PC-9 (cell line): ENCODE measurements at regions not wholly inside any gene's neighbourhood (a gene's known extent, or its start where the extent isn't known, plus 50 kb on each side); places are given as distances from the start of the nearest gene placed in this dataset.

Experiments
- CTCF ChIP-seq: fragments of 200-600 bp; sonication (generic); conservative IDR thresholded peaks from 2 replicates; pipeline ENCODE4 v1.6.1; 2017; ENCODE audit warnings: mixed run types, antibody characterized with exemption, mild to moderate bottlenecking, moderate library complexity
- EZH2 ChIP-seq: fragments of 200-600 bp; sonication (generic); IDR thresholded peaks from 2 replicates; pipeline ENCODE4 v1.8.0; 2017; ENCODE audit warnings: antibody characterized with exemption, low read depth

GRCh38 chr6:21955053-21955595 is 341.7 kb downstream of the PRL start:
- TF ChIP-seq CTCF, result no peak
- TF ChIP-seq EZH2, result no peak
